ENCODE measurements at regions not wholly inside any gene's neighbourhood (a gene's known extent, or its start where the extent isn't known, plus 50 kb on each side); places are given as distances from the start of the nearest gene placed in this dataset.

- no peaks in the 10 kb centered on the region for H4K20me1 ChIP-seq (replicated peaks in 1 of 2; ENCODE audit: control insufficient read depth in 1 of 2, insufficient read depth in 2 of 2, low read length in 2 of 2)
- no peak overlapping the region for H2AFZ ChIP-seq (ENCODE audit: low read length)
- H3K4me3 ChIP-seq (ENCODE audit: extremely low read depth in 1 of 4, insufficient read depth in 2 of 4, low read depth in 3 of 4, low read length in 4 of 4), result no peak overlapping the region
- no peak overlapping the region for H2AK5ac ChIP-seq (ENCODE audit: low read depth, low read length)
- no peak overlapping the region for H2BK12ac ChIP-seq (ENCODE audit: low read depth, low read length)
- H2BK15ac ChIP-seq (ENCODE audit: low read length), result no peak overlapping the region
- no peaks in the 10 kb centered on the region for H3K27me3 ChIP-seq (replicated peaks in 1 of 4; ENCODE audit: control insufficient read depth in 3 of 4, extremely low read depth in 1 of 4, insufficient read depth in 3 of 4, low read length in 3 of 4)
- no peak overlapping the region for H4K5ac ChIP-seq (ENCODE audit: insufficient read length, low read depth, low read length)
- peaks cover 2 to 7% of the 10 kb centered on the region in 2 experiments; a peak in 1 of 4 replicates for H3K9me3 ChIP-seq (ENCODE audit: insufficient read depth in 2 of 2, low read depth in 1 of 2, low read length in 1 of 2)
- no peak overlapping the region for H3K23ac ChIP-seq (ENCODE audit: insufficient read length)
- H3K79me1 ChIP-seq (ENCODE audit: low read depth, low read length), result no peaks in the 10 kb centered on the region
- H3K9ac ChIP-seq (replicated peaks in 1 of 4; ENCODE audit: extremely low read depth in 1 of 4, low read depth in 3 of 4, low read length in 3 of 4), result no peak overlapping the region
- H2BK120ac ChIP-seq (replicated peaks; ENCODE audit: low read depth, low read length), result no peak overlapping the region
- no peak overlapping the region for H2BK20ac ChIP-seq (ENCODE audit: low read length)
- no peaks in the 10 kb centered on the region for H3K79me2 ChIP-seq (ENCODE audit: control insufficient read depth in 1 of 2, insufficient read depth in 2 of 2, low read length in 2 of 2)
- H3K4me1 ChIP-seq (replicated peaks in 1 of 4; ENCODE audit: control insufficient read depth in 3 of 4, insufficient read depth in 4 of 4, low read length in 3 of 4), result no peaks in the 10 kb centered on the region
- no peak overlapping the region for H4K8ac ChIP-seq (ENCODE audit: extremely low read depth, insufficient read depth, low read length)
- no peak for DNase-seq (ENCODE audit: low read depth in 1 of 2, low spot score in 2 of 2)
- no peak overlapping the region for H3K18ac ChIP-seq (ENCODE audit: extremely low read depth, low read length)
- no peak overlapping the region for H3K27ac ChIP-seq (ENCODE audit: low read depth, low read length)
- TF ChIP-seq BRCA1 (IDR thresholded peaks at IDR 0.05; ENCODE audit: low read depth, low read length) (no peak), POU5F1 (IDR thresholded peaks at IDR 0.05; ENCODE audit: low read depth, low read length) (no peak), TCF12 (IDR thresholded peaks at IDR 0.05; ENCODE audit: low read depth, low read length) (no peak), HDAC6 (IDR thresholded peaks at IDR 0.05; ENCODE audit: low read depth, low read length) (no peak), KDM4A (IDR thresholded peaks at IDR 0.05; ENCODE audit: low read depth, low read length, severe bottlenecking) (no peak), CBX8 (IDR thresholded peaks at IDR 0.05; ENCODE audit: borderline replicate concordance, low read depth, low read length) (no peak), JUND (IDR thresholded peaks at IDR 0.05; ENCODE audit: low read length) (no peak)
- H3K14ac ChIP-seq (ENCODE audit: insufficient read length), result no peak overlapping the region
- no peak overlapping the region for H4K91ac ChIP-seq (replicated peaks; ENCODE audit: insufficient read length, low read length)
- 90% methylated on average over 1 of the region's 1 CpG; no CpG with 5 or more reads in 1 of the 2 experiments for WGBS, 2 experiments (ENCODE audit: extremely low coverage in 1 of 2, insufficient coverage in 1 of 2, insufficient read length in 1 of 2, insufficient replicate concordance in 2 of 2, low coverage in 1 of 2, low lambda C conversion rate in 2 of 2, missing lambda C conversion rate in 1 of 2)
- no peak overlapping the region for H3K56ac ChIP-seq (replicated peaks; ENCODE audit: insufficient read length, low read depth, low read length)
- no peak overlapping the region for H3K4me2 ChIP-seq (ENCODE audit: insufficient read depth in 1 of 2, low read depth in 2 of 2, low read length in 2 of 2)
- ChIA-PET CTCF (ENCODE audit: partially characterized antibody) (no interaction called here), POLR2A (ENCODE audit: partially characterized antibody) (no interaction called here)
- no peak for FAIRE-seq
- no peaks in the 10 kb centered on the region for H3K23me2 ChIP-seq (ENCODE audit: low read depth, low read length)
- no peak overlapping the region for H3K4ac ChIP-seq (replicated peaks; ENCODE audit: insufficient read length, low read depth, low read length)
- no peaks in the 10 kb centered on the region for H3K36me3 ChIP-seq (ENCODE audit: control insufficient read depth in 2 of 4, insufficient read depth in 4 of 4, low read length in 3 of 4)
- no peak overlapping the region for H2BK5ac ChIP-seq (ENCODE audit: low read depth, low read length)
These were observed 459.5 kb downstream of the RAPGEF2 start for GRCh38 chr4:159562366-159562765.

Data from H1 (cell line).